ENCODE measurements at regions not wholly inside any gene's neighbourhood (a gene's known extent, or its start where the extent isn't known, plus 50 kb on each side); places are given as distances from the start of the nearest gene placed in this dataset.

- no peaks in the 10 kb centered on the region for H3K79me1 ChIP-seq (ENCODE audit: insufficient read depth, low read depth, low read length, poor library complexity, severe bottlenecking)
- no peak overlapping the region for H4K5ac ChIP-seq (ENCODE audit: insufficient read length, low read depth, low read length)
- H4K8ac ChIP-seq (replicated peaks; ENCODE audit: insufficient read length, low read depth, low read length), result no peak overlapping the region
- no peak overlapping the region for H4K91ac ChIP-seq (ENCODE audit: insufficient read length, low read depth, low read length)
- no peak overlapping the region for H3K18ac ChIP-seq (ENCODE audit: insufficient read length, low read depth, low read length)
- H3K56ac ChIP-seq (ENCODE audit: insufficient read length, low read depth, low read length), result no peak overlapping the region
- no peaks in the 10 kb centered on the region for H4K20me1 ChIP-seq (ENCODE audit: control insufficient read depth, insufficient read depth, insufficient read length)
- no peak overlapping the region for H2BK12ac ChIP-seq (ENCODE audit: insufficient read length, low read depth, low read length)
- no peak overlapping the region for H2BK20ac ChIP-seq (ENCODE audit: low read depth, low read length, poor library complexity, severe bottlenecking)
- TF ChIP-seq CTCF (conservative IDR thresholded peaks at IDR 0.05), result no peak
- H2BK15ac ChIP-seq (ENCODE audit: low read depth, low read length), result no peak overlapping the region
- no peak for DNase-seq
- H3K9me3 ChIP-seq (ENCODE audit: control insufficient read depth, low read depth, low read length), result peaks cover 7% of the 10 kb centered on the region
- H2BK120ac ChIP-seq (ENCODE audit: low read depth, low read length, poor library complexity, severe bottlenecking), result no peak overlapping the region
- no peak overlapping the region for H3K23ac ChIP-seq (ENCODE audit: insufficient read length, low read depth, low read length)
- H2BK5ac ChIP-seq (ENCODE audit: insufficient read length, low read length), result no peak overlapping the region
- H2AFZ ChIP-seq (ENCODE audit: low read length), result no peak overlapping the region
- Mint-ChIP-seq H3K27me3 (ENCODE audit: low read depth) (no peaks in the 10 kb centered on the region), H3K9me3 (peaks cover 9 to 15% of the 10 kb centered on the region in 2 experiments), H3K4me1 (peaks cover 15 to 22% of the 10 kb centered on the region in 2 experiments), H3K4me3 (no peak overlapping the region), H3K27ac (no peak overlapping the region), H3K36me3 (ENCODE audit: insufficient read depth in 1 of 3, low read depth in 3 of 3) (peaks cover 7 to 21% (median 15%) of the 10 kb centered on the region in 3 experiments)
- no CpG with 5 or more reads among the region's 2 CpGs for WGBS (ENCODE audit: extremely low coverage, insufficient read length, low lambda C conversion rate)
- peaks cover 6% of the 10 kb centered on the region for H3K4me1 ChIP-seq (ENCODE audit: insufficient read depth, low read length)
- H3T11ph ChIP-seq (ENCODE audit: low read length), result no peak overlapping the region
- no peak overlapping the region for H3K4me2 ChIP-seq (ENCODE audit: insufficient read depth, insufficient read length, low read length)
- H3K23me2 ChIP-seq (ENCODE audit: insufficient read length, low read depth, low read length, poor library complexity, severe bottlenecking), result no peaks in the 10 kb centered on the region
- H3K27me3 ChIP-seq (ENCODE audit: insufficient read depth, low read length), result no peaks in the 10 kb centered on the region
- no peak overlapping the region for H2AK5ac ChIP-seq (ENCODE audit: insufficient read length, low read length)
- no peak overlapping the region for H3K14ac ChIP-seq (ENCODE audit: insufficient read depth, low read length)
- H3K4ac ChIP-seq (ENCODE audit: low read depth, low read length), result no peak overlapping the region
- H3K79me2 ChIP-seq (ENCODE audit: insufficient read depth, low read length), result no peaks in the 10 kb centered on the region
- H3K27ac ChIP-seq (ENCODE audit: insufficient read length, low read depth, low read length), result no peak overlapping the region
- H3K9ac ChIP-seq (ENCODE audit: extremely low read depth, insufficient read length, low read length), result no peak overlapping the region
These were observed 201.8 kb upstream of the VCX start for GRCh38 chrX:7641141-7641540.

Measured in H9 (cell line).